Activated naive CD4-positive, alpha-beta T cell treated with anti-CD3 and anti-CD28 coated beads, Interleukin-2, amount 50 U/mL, for 72 hours (primary cell): ENCODE measurements at regions not wholly inside any gene's neighbourhood (a gene's known extent, or its start where the extent isn't known, plus 50 kb on each side); places are given as distances from the start of the nearest gene placed in this dataset.

Experiments used
- ATAC-seq, 2 donors: fragments of 150-1000 bp; cut with Tn5 transposase; 2 replicates each; pipeline ENCODE4 v1.10.0; 2021; ENCODE audit warnings: mild to moderate bottlenecking in 2 of 2, moderate library complexity in 2 of 2
- DNase-seq, 2 donors: peaks; one replicate each; pipeline ENCODE4 v3.0.0; 2021 to 2022; ENCODE audit warnings: low spot score in 2 of 2
- H3K27ac Mint-ChIP-seq, 2 donors: one replicate each; pipeline ENCODE4 v1.8.0; 2022; ENCODE audit warnings: mild to moderate bottlenecking in 2 of 2, mixed read lengths in 2 of 2
- H3K36me3 Mint-ChIP-seq, 2 donors: one replicate each; pipeline ENCODE4 v1.8.0; 2022; ENCODE audit warnings: mixed read lengths in 2 of 2
- H3K9me3 Mint-ChIP-seq, 2 donors: one replicate each; pipeline ENCODE4 v1.8.0; 2022; ENCODE audit warnings: mixed read lengths in 2 of 2

- Mint-ChIP-seq H3K36me3 (peaks cover 0 to 14% of the 10 kb centered on the region in 2 donors), H3K27ac (no peak overlapping the region), H3K9me3 (peaks cover 23 to 29% of the 10 kb centered on the region in 2 donors)
- DNase-seq (no peak), ATAC-seq (no peak)
Measured at GRCh38 chr10:109191823-109192222, 731.5 kb downstream of the XPNPEP1 start.

GRCh38 chr10:109191341-109191740 lies 732.0 kb downstream of the XPNPEP1 start:
- DNase-seq (no peak), ATAC-seq (no peak)
- H3K36me3 Mint-ChIP-seq, result peaks cover 0 to 14% of the 10 kb centered on the region in 2 donors
- H3K9me3 Mint-ChIP-seq, result peaks cover 26 to 29% of the 10 kb centered on the region in 2 donors
- H3K27ac Mint-ChIP-seq, result no peak overlapping the region

DNA sequence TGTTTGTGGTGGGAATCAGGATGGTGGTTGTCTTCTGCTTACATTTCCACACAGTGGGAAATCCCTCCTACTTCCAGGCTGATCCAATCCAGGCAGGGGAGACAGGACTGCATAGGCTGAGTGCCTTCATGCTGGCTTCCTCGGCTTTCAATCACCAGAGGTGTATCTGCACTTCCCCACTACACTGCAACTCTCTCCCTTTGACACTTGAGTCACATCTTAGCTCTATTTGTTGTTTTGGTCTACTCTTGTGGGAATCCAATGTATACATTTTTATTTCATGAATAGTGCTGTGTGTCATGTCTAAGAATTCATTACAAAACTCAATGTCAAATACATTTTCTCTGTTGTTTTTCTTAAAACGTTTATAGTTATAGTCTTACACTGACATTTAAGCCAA lies 735.6 kb downstream of the XPNPEP1 start:
- peaks cover 0 to 14% of the 10 kb centered on the region in 2 donors for H3K36me3 Mint-ChIP-seq
- ATAC-seq (no peak), DNase-seq (no peak)
- H3K9me3 Mint-ChIP-seq, result peaks cover 25 to 36% of the 10 kb centered on the region in 2 donors
- no peak overlapping the region for H3K27ac Mint-ChIP-seq

- no peak for ATAC-seq
- peaks cover 19 to 27% of the 10 kb centered on the region in 2 donors for H3K9me3 Mint-ChIP-seq
- no peak overlapping the region for H3K27ac Mint-ChIP-seq
- no peak for DNase-seq
- peaks cover 0 to 5% of the 10 kb centered on the region in 2 donors for H3K36me3 Mint-ChIP-seq
Measured at GRCh38 chr10:109183366-109183765, 739.9 kb downstream of the XPNPEP1 start.

DNA sequence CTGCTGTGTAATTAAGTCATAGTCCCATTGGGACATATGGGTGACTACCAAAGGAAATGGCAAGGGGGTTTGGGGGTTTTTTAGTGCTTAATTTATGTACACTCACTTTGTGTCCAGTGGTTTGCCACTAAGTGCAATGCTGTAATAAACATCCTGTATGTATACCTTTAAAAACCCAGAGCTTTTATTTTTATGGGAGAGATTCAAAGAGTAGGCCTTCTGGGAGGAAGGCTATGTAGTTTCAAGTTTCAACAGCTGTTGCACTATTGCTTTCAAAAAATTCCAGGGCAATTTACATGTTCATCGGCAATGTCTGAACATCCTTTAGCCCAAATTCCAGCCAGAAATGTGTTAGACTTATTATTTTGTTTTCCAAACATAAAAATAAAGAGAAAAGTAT lies 744.7 kb downstream of the XPNPEP1 start:
- no peak overlapping the region for H3K27ac Mint-ChIP-seq
- H3K9me3 Mint-ChIP-seq, result peaks cover 17% of the 10 kb centered on the region in 2 donors
- ATAC-seq (no peak), DNase-seq (no peak)
- H3K36me3 Mint-ChIP-seq, result no peaks in the 10 kb centered on the region

GRCh38 chr10:109174526-109174925 lies 748.8 kb downstream of the XPNPEP1 start:
- Mint-ChIP-seq H3K9me3 (peaks cover 14 to 21% of the 10 kb centered on the region in 2 donors), H3K36me3 (no peaks in the 10 kb centered on the region), H3K27ac (no peak overlapping the region)
- DNase-seq, result no peak
- ATAC-seq, result no peak

- DNase-seq, result no peak
- no peaks in the 10 kb centered on the region for H3K36me3 Mint-ChIP-seq
- H3K27ac Mint-ChIP-seq, result no peak overlapping the region
- ATAC-seq, result no peak
- peaks cover 14 to 21% of the 10 kb centered on the region in 2 donors for H3K9me3 Mint-ChIP-seq
Measured at GRCh38 chr10:109173937-109174336, 749.4 kb downstream of the XPNPEP1 start.

- no peak for DNase-seq
- Mint-ChIP-seq H3K36me3 (no peaks in the 10 kb centered on the region), H3K9me3 (peaks cover 14 to 21% of the 10 kb centered on the region in 2 donors), H3K27ac (no peak overlapping the region)
- no peak for ATAC-seq
Measured at GRCh38 chr10:109173121-109173520, 750.2 kb downstream of the XPNPEP1 start.

DNA sequence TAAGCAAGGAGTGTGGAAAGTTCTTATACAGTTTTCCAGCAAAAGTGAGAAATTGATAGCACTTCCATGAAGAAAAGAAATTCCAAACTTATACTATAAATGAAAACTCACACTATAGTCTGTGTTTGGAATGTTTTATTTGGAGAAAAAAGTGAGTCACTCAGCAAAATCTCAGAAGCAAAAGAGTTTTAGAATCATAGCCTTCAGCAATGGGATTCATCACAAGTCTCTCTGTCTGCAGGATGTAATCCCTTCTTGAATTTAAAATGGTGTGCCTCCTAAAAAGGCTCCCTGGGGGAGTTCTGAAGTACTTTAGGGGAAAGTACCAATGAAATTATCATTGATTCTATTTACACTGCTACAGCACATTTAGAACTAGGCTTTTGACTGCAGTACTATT lies 756.4 kb downstream of the XPNPEP1 start:
- no peak for ATAC-seq
- no peak for DNase-seq
- no peak overlapping the region for H3K27ac Mint-ChIP-seq
- H3K9me3 Mint-ChIP-seq, result peaks cover 10 to 16% of the 10 kb centered on the region in 2 donors
- no peaks in the 10 kb centered on the region for H3K36me3 Mint-ChIP-seq

DNA sequence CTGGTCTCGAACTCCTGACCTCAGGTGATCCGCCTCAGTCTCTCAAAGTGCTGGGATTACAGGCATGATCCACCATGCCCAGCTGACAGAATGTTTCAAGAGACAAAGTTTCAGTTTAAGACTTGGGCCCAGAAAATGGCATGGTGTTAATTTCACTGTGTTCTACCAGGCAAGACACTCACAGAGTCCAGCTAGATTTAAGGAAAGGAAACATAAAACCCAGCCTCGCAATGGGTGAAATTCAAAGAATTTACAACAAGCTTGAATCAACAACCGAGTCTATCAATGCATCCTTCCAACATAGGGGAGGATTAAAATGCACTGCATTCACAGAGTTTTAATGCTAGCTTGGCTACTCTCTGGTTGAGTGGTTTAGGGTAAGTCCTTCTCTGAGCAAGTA lies 764.0 kb downstream of the XPNPEP1 start:
- ATAC-seq, result no peak
- peaks cover 16 to 17% of the 10 kb centered on the region in 2 donors for H3K9me3 Mint-ChIP-seq
- no peaks in the 10 kb centered on the region for H3K36me3 Mint-ChIP-seq
- H3K27ac Mint-ChIP-seq, result no peak overlapping the region
- no peak for DNase-seq

- H3K27ac Mint-ChIP-seq, result no peak overlapping the region
- DNase-seq (no peak), ATAC-seq (no peak)
- H3K9me3 Mint-ChIP-seq, result peaks cover 10 to 13% of the 10 kb centered on the region in 2 donors
- no peaks in the 10 kb centered on the region for H3K36me3 Mint-ChIP-seq
Measured at GRCh38 chr10:109156396-109156795, 766.9 kb downstream of the XPNPEP1 start.

GRCh38 chr10:109149666-109150350 lies 773.5 kb downstream of the XPNPEP1 start:
- no peak for DNase-seq
- ATAC-seq, result no peak
- no peak overlapping the region for H3K27ac Mint-ChIP-seq
- H3K9me3 Mint-ChIP-seq, result peaks cover 10 to 21% of the 10 kb centered on the region in 2 donors
- H3K36me3 Mint-ChIP-seq, result no peaks in the 10 kb centered on the region

GRCh38 chr10:109127363-109127762 lies 795.9 kb downstream of the XPNPEP1 start:
- H3K9me3 Mint-ChIP-seq, result peaks cover 0 to 8% of the 10 kb centered on the region in 2 donors
- H3K27ac Mint-ChIP-seq, result no peak overlapping the region
- DNase-seq (no peak), ATAC-seq (no peak)
- peaks cover 0 to under 1% of the 10 kb centered on the region in 2 donors for H3K36me3 Mint-ChIP-seq

DNA sequence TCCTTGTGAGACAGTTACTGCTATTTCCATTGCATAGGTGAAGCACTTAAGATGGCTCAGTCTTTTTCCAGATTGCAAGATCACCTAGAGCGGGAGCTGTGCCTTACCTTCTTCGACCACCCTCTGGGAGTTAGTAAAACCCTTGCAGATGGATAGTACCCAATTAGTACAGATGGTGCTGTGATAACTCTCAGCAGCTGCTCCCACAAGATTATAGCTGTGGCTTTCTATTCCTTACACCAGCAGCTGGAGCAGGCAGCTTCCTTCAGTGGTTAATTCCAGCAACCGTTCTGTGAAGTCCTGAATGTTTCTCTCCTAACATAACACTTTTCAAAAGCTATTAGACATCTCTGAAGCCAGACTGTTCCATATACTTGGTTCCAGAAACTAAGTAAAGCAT lies 796.8 kb downstream of the XPNPEP1 start:
- H3K36me3 Mint-ChIP-seq, result no peaks in the 10 kb centered on the region
- ATAC-seq, result no peak
- peaks cover 0 to 8% of the 10 kb centered on the region in 2 donors for H3K9me3 Mint-ChIP-seq
- no peak overlapping the region for H3K27ac Mint-ChIP-seq
- DNase-seq, result no peak

- no peaks in the 10 kb centered on the region for H3K36me3 Mint-ChIP-seq
- no peak for DNase-seq
- peaks cover 0 to 8% of the 10 kb centered on the region in 2 donors for H3K9me3 Mint-ChIP-seq
- ATAC-seq, result no peak
- H3K27ac Mint-ChIP-seq, result no peak overlapping the region
Measured at GRCh38 chr10:109126016-109126415, 797.3 kb downstream of the XPNPEP1 start.

- Mint-ChIP-seq H3K36me3 (peaks cover 0 to 13% of the 10 kb centered on the region in 2 donors), H3K9me3 (peaks cover 21 to 28% of the 10 kb centered on the region in 2 donors), H3K27ac (no peak overlapping the region)
- DNase-seq (no peak), ATAC-seq (no peak)
Measured at GRCh38 chr10:109115179-109115578, 808.1 kb downstream of the XPNPEP1 start.

DNA sequence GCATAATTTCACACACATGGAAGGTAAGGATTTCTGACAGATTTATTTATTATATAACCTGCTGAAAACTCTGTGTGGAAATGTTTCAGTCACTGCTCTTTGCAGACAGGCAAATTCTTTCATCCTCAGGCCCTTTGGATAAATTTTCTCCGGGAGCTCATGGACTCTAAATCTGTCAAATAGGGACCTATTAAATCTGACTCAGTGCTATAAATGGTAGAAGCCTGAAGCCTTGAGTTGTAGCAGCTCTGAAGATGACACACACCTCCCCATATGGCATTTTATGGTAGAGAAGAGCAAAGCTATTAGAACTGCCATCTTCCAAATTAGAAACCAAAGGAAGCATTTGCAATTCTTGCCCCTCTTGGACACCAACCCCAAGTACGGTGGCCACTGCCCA lies 808.7 kb downstream of the XPNPEP1 start:
- H3K27ac Mint-ChIP-seq, result no peak overlapping the region
- peaks cover 0 to 13% of the 10 kb centered on the region in 2 donors for H3K36me3 Mint-ChIP-seq
- peaks cover 27% of the 10 kb centered on the region in 2 donors for H3K9me3 Mint-ChIP-seq
- no peak for DNase-seq
- no peak for ATAC-seq

- no peak overlapping the region for H3K27ac Mint-ChIP-seq
- H3K9me3 Mint-ChIP-seq, result peaks cover 5 to 17% of the 10 kb centered on the region in 2 donors
- DNase-seq, result no peak
- ATAC-seq, result no peak
- H3K36me3 Mint-ChIP-seq, result no peaks in the 10 kb centered on the region
Measured at GRCh38 chr10:109106604-109107003, 816.7 kb downstream of the XPNPEP1 start.
